Immature natural killer cell (primary cell): ENCODE measurements at regions not wholly inside any gene's neighbourhood (a gene's known extent, or its start where the extent isn't known, plus 50 kb on each side); places are given as distances from the start of the nearest gene placed in this dataset.

ENCODE experiments used
- DNase-seq, 3 donors: peaks; one replicate each; pipeline ENCODE4 v3.0.0; 2022; ENCODE audit warnings: mixed read lengths in 1 of 3
- H3K27ac Mint-ChIP-seq, 6 donors: one replicate each; pipeline ENCODE4 v1.8.0; 2020; ENCODE audit warnings: mixed read lengths in 6 of 6, mild to moderate bottlenecking in 5 of 6, inconsistent platforms in 4 of 6, moderate library complexity in 3 of 6
- H3K27me3 Mint-ChIP-seq, 3 donors: one replicate each; pipeline ENCODE4 v1.8.0; 2020 to 2021; ENCODE audit warnings: low read depth in 3 of 3, mild to moderate bottlenecking in 3 of 3, mixed read lengths in 3 of 3, moderate library complexity in 3 of 3, inconsistent platforms in 1 of 3
- H3K36me3 Mint-ChIP-seq, 3 donors: one replicate each; pipeline ENCODE4 v1.8.0; 2020; ENCODE audit warnings: mixed read lengths in 3 of 3, inconsistent platforms in 2 of 3, mild to moderate bottlenecking in 2 of 3
- H3K4me1 Mint-ChIP-seq, 2 donors: one replicate each; pipeline ENCODE4 v1.8.0; 2020; ENCODE audit warnings: inconsistent platforms in 2 of 2, mild to moderate bottlenecking in 2 of 2, mixed read lengths in 2 of 2, moderate library complexity in 1 of 2
- H3K4me3 Mint-ChIP-seq, 5 donors: one replicate each; pipeline ENCODE4 v1.8.0; 2020; ENCODE audit warnings: mild to moderate bottlenecking in 5 of 5, mixed read lengths in 5 of 5, inconsistent platforms in 3 of 5, moderate library complexity in 3 of 5
- H3K9me3 Mint-ChIP-seq, 6 donors: one replicate each; pipeline ENCODE4 v1.8.0; 2020; ENCODE audit warnings: mild to moderate bottlenecking in 6 of 6, mixed read lengths in 6 of 6, inconsistent platforms in 4 of 6, moderate library complexity in 3 of 6

DNA sequence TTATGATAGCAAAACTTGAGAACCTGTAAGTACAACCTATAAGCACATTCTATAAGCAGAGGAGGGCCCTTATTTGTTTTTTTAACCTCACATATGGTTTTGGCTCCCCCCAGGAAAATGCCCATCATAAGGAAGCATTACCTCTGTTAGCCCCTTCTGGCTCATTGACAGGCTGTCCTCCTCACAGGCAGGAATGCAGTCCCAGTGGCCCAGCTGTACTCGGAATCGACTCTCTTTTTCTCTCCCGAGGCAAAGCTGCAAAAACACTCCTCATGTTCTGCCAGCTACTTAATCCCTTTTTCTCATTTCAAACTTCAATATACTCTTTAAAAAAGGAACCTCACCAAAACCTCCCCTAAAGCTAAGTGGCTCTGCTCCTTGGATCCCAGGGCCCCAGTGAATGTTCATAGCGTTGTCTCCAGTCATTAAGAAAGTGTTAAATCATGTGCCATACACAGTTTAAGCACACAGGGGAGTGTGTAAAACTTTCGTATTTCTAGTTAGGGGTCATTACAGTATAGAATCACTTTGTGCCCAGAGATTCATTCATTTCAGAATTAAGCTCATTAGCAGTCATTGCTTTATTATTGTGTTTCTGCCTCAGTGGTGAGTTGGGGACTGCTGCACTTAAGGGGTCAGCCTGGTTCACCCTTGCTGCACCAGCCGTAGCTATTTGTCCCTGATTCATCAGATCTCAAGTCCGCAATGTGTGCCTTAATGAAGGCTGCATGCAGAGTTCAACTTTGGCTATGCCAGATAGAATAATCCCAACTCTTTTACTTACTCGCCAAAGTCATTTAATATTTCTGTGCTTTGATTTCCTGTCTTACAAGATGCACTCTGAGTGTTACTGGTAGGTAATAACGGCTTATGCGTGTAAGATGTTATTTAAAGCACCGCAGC, 57.6 kb downstream of the JRKL start:
- Mint-ChIP-seq H3K9me3 (no peaks in the 10 kb centered on the region), H3K4me3 (no peak overlapping the region), H3K36me3 (no peaks in the 10 kb centered on the region), H3K4me1 (no peaks in the 10 kb centered on the region), H3K27me3 (peaks cover 0 to 7% (median 5%) of the 10 kb centered on the region in 3 donors), H3K27ac (no peak overlapping the region)
- no peak for DNase-seq

DNA sequence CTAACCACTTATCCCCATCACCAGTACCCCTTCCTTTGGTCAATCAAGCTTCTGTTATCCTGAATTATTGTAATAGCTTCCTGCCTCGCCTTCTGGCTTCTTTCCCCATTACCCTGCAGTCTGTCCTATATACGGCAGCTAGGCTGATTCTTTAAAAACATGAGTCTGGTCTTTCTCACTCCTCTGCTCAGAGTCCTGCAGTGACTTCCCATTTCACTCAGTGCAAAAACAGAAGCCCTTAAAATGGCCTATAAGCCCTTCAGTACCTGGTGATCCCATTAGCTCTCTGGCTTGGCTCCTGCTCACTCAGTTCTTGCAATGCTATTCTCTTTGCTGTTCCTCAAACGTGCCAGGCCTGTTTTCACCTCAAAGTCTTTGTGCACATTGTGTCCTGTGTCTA, 58.4 kb downstream of the JRKL start:
- H3K27ac Mint-ChIP-seq: no peak overlapping the region
- peaks cover 0 to 7% (median 5%) of the 10 kb centered on the region in 3 donors for H3K27me3 Mint-ChIP-seq
- no peak overlapping the region for H3K4me3 Mint-ChIP-seq
- H3K4me1 Mint-ChIP-seq: no peaks in the 10 kb centered on the region
- H3K9me3 Mint-ChIP-seq: no peaks in the 10 kb centered on the region
- DNase-seq: no peak
- H3K36me3 Mint-ChIP-seq: no peaks in the 10 kb centered on the region

DNA sequence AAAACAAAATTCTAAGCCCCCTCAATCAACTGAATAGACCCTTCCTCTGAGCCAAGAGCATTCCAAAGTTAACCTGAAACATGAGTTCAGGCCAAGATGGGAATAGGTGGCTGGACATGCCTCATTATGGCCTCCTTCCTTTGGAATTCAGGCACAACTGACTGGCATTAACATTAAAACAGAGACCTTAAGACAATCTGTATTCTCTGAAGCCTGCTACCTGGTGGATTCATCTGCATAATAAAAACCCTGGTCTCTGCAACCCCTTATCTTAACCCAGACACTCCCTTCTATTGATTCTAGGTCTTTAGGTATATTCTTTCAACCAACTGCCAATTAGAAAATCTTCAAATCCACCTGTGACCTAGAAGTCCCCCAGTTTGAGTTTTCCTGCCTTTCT, 66.3 kb downstream of the JRKL start:
- no peak for DNase-seq
- Mint-ChIP-seq H3K4me1 (no peaks in the 10 kb centered on the region), H3K27me3 (peaks cover 0 to 3% (median 0%) of the 10 kb centered on the region in 3 donors), H3K27ac (no peak overlapping the region), H3K9me3 (peaks cover 0 to 3% (median 0%) of the 10 kb centered on the region in 6 donors), H3K4me3 (no peak overlapping the region), H3K36me3 (no peaks in the 10 kb centered on the region)

DNA sequence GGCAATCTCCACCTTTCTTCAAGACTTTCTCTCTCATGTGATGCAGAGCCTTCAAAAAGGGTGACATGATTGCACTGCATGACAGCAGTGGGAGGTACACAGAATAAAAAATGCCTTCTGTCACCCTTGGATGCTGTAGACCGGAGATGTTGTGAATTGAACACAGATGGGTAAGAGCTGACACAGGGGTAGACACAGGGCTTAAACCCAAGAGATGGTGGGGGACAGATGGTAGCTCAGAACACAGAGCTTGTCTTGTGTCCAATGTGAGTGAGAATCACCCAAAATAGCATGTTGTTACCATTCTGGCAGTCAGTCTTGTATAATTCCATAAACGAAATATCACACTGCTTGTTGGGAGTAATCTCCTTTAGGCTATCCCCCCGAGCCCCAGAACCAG, 69.9 kb downstream of the JRKL start:
- peaks cover 5 to 7% of the 10 kb centered on the region in 2 donors for H3K4me1 Mint-ChIP-seq
- no peak for DNase-seq
- peaks cover 0 to 3% (median 0%) of the 10 kb centered on the region in 6 donors for H3K9me3 Mint-ChIP-seq
- H3K27me3 Mint-ChIP-seq: peaks cover 0 to 8% (median 2%) of the 10 kb centered on the region in 3 donors
- no peak overlapping the region for H3K27ac Mint-ChIP-seq
- no peaks in the 10 kb centered on the region for H3K36me3 Mint-ChIP-seq
- no peak overlapping the region for H3K4me3 Mint-ChIP-seq

DNA sequence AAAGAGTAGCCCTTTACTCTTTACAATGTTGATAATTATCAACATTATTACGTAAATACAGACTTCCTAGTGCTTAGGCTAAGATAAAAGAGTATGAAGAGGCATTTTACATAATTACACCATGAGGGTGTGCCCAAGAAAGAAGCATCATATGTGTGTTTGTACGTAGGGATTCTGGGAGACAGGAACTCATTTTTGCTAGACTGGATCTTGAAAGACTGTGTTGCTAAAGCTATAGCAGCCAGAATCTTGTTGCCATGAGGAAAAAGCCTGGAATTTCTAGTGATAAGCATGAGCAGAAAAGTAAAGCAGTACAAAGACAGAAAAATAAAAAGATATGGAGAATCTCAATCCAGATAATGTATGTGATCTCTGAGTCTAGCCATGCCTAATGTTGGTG, 72.1 kb downstream of the JRKL start:
- Mint-ChIP-seq H3K4me3 (no peak overlapping the region), H3K36me3 (no peaks in the 10 kb centered on the region), H3K27me3 (peaks cover 0 to 6% (median 2%) of the 10 kb centered on the region in 3 donors), H3K9me3 (no peaks in the 10 kb centered on the region), H3K4me1 (peaks cover 5 to 7% of the 10 kb centered on the region in 2 donors), H3K27ac (no peak overlapping the region)
- no peak for DNase-seq

DNA sequence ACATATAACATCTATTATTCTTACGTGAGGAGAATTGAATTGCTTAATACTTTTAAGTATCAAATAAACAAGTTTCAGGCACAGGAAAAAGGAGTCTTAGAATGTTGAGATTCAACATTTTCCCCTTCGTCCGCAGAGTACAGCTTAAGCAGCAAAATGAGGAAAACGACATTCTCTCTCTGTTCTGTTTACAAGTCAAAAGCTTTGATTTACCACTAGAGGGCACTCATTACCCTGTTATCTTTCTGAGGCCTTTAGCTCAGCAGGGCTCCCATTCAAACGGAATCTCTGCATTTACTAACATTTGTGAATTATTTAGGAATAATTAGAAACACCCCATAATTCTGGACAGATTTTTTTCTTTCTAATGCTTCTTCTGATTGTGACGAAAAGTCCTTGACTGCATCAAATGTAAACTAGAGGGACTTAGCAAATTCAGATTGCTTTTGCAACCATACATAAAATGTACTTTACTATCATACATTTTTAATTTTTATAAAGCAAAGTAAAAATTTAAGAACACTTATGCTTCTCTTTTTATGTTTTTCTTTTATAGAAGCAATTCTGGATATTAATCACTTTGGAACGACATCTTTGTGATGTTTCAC, 75.0 kb downstream of the JRKL start:
- Mint-ChIP-seq H3K27me3 (peaks cover under 1 to 14% (median 2%) of the 10 kb centered on the region in 3 donors), H3K4me3 (peak overlapping the region in 2 of 5 donors; percentile 62 to 63), H3K36me3 (no peaks in the 10 kb centered on the region), H3K4me1 (peaks cover 5 to 7% of the 10 kb centered on the region in 2 donors), H3K9me3 (no peaks in the 10 kb centered on the region), H3K27ac (no peak overlapping the region)
- DNase-seq: peak; percentile 26 to 42 (median 28)

DNA sequence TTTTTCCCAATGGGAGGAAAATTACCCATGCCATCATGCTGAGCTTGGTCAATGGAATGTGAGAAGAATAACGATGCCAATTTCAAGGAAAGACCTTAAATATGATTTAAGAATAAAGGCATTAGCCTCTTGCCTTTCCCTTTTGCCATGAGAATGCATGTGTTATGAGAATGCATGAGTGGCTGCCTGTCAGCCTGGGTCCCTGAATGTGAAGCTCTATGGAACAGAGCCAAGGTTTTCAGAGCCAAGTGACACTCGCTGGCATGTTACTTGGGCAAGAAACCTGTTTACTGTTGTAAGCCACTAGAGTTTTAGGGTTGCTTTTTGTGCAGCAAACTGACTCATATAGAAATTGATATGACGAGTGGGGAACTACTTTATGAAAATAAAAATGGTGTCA, 75.7 kb downstream of the JRKL start:
- peaks cover 5 to 7% of the 10 kb centered on the region in 2 donors for H3K4me1 Mint-ChIP-seq
- no peak overlapping the region for H3K27ac Mint-ChIP-seq
- no peak for DNase-seq
- H3K27me3 Mint-ChIP-seq: peaks cover 2 to 14% (median 3%) of the 10 kb centered on the region in 3 donors
- no peaks in the 10 kb centered on the region for H3K36me3 Mint-ChIP-seq
- no peaks in the 10 kb centered on the region for H3K9me3 Mint-ChIP-seq
- no peak overlapping the region for H3K4me3 Mint-ChIP-seq

DNA sequence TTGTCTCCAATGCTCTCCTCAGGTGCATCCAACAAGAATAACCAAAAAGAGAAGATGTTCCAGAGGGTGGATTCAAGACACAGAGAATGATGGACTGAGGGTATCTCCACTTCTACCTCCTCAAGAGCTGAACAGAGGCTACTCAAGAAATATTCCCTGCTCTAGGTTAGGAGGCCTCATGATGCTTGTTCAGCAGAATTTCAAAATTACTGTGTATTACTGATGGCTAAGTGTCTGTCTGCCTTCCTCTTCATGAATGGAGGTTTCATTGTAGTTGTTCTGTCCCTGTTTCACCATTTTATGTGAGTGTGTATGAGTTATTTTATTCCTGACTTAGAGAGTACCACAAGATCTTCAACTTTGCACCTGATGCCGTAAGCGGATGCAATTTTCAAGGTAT, 76.8 kb downstream of the JRKL start:
- Mint-ChIP-seq H3K9me3 (no peaks in the 10 kb centered on the region), H3K27me3 (peaks cover 2 to 11% (median 3%) of the 10 kb centered on the region in 3 donors), H3K4me3 (no peak overlapping the region), H3K4me1 (peaks cover 5 to 7% of the 10 kb centered on the region in 2 donors), H3K36me3 (no peaks in the 10 kb centered on the region), H3K27ac (no peak overlapping the region)
- no peak for DNase-seq

DNA sequence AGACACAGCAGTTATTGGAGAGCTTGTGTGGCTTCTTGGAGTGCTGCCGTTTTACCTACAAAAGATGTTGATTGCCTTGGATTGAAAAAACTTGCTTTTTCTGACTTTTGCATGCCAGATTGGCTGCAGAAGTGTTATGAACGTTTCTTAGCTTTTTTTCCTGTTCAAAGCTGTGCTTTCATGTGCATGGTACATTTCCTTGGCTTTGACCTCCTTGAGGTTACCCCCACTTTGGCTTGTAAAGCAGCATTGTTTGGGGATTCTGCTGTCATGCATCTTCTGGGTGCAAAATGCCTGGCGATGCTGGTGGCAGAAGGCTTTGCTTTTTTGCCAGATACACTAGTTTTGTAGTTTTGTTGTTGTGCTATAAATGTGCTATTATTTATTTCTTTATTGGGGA, 80.0 kb downstream of the JRKL start:
- peaks cover 0 to under 1% of the 10 kb centered on the region in 2 donors for H3K4me1 Mint-ChIP-seq
- DNase-seq: no peak
- no peak overlapping the region for H3K27ac Mint-ChIP-seq
- no peak overlapping the region for H3K4me3 Mint-ChIP-seq
- H3K36me3 Mint-ChIP-seq: peaks cover 0 to 6% (median 4%) of the 10 kb centered on the region in 3 donors
- peaks cover 0 to 14% (median 7%) of the 10 kb centered on the region in 6 donors for H3K9me3 Mint-ChIP-seq
- peaks cover 0 to 19% (median 7%) of the 10 kb centered on the region in 3 donors for H3K27me3 Mint-ChIP-seq

DNA sequence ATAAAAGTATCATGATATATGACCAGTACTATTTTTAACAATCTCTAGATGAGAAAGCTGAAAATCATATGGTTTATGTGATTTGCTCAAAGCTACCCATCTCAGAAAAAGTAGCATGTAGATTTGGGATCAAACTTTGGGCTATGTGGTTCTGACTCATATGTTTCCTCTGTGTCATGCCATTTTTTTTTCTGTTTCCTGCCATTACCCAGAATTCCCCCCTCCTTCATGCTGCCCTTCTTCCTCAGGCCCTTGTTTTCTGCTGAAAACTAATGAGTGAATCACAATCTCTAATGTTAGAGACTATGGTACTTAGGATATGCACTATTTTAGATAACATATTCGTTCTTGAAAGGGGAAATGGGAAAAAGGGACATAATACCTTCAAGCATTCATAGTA, 80.7 kb downstream of the JRKL start:
- DNase-seq: no peak
- no peak overlapping the region for H3K27ac Mint-ChIP-seq
- peaks cover 3 to 21% (median 9%) of the 10 kb centered on the region in 6 donors for H3K9me3 Mint-ChIP-seq
- peaks cover 0 to 19% (median 7%) of the 10 kb centered on the region in 3 donors for H3K27me3 Mint-ChIP-seq
- peaks cover 0 to 6% (median 6%) of the 10 kb centered on the region in 3 donors for H3K36me3 Mint-ChIP-seq
- H3K4me1 Mint-ChIP-seq: no peaks in the 10 kb centered on the region
- H3K4me3 Mint-ChIP-seq: no peak overlapping the region

DNA sequence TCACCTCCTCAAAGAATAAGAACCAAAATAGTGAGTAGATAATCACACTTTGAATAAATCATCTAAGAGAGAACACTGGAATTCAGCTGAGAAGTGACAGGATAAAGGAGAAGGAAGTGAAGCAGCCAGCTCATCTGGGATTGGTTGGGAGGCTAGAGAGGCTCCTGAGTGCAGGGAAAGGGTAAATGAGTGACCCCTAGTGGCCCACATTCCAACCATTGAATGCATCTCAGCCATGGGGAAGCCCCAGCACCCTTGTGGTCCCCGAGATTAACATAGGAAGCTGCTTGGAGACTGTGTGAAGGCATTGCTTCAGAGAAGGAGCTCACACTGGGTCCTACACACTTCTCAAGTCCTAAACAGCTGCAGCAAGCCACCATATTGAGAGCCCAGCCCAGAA, 82.3 kb downstream of the JRKL start:
- no peak overlapping the region for H3K27ac Mint-ChIP-seq
- no peak overlapping the region for H3K4me3 Mint-ChIP-seq
- DNase-seq: no peak
- H3K4me1 Mint-ChIP-seq: no peaks in the 10 kb centered on the region
- H3K9me3 Mint-ChIP-seq: peaks cover 3 to 32% (median 9%) of the 10 kb centered on the region in 6 donors
- H3K36me3 Mint-ChIP-seq: peaks cover 0 to 6% (median 6%) of the 10 kb centered on the region in 3 donors
- H3K27me3 Mint-ChIP-seq: peaks cover 0 to 19% (median 7%) of the 10 kb centered on the region in 3 donors

DNA sequence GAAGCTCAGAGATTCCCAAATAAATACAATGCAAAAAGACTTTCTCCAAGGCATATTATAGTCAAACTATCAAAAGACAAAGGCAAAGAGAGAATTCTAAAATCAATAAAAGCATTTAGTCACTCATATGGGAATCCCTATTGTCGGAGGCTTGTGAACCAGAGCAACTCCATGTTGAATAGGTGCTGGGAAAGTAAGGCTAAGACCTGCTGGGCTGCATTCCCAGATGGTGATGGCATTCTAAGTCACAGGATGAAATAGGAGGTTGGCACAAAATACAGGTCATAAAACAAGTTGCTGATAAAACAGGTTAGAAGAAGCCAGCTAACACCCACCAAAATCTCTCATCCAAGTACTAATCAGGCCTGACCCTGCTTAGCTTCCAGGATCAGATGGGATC, 84.5 kb downstream of the JRKL start:
- Mint-ChIP-seq H3K9me3 (peaks cover 3 to 39% (median 9%) of the 10 kb centered on the region in 6 donors), H3K27ac (no peak overlapping the region), H3K4me3 (no peak overlapping the region), H3K27me3 (peaks cover 0 to 11% (median 9%) of the 10 kb centered on the region in 3 donors), H3K4me1 (no peaks in the 10 kb centered on the region), H3K36me3 (peaks cover 0 to 6% (median 6%) of the 10 kb centered on the region in 3 donors)
- no peak for DNase-seq

DNA sequence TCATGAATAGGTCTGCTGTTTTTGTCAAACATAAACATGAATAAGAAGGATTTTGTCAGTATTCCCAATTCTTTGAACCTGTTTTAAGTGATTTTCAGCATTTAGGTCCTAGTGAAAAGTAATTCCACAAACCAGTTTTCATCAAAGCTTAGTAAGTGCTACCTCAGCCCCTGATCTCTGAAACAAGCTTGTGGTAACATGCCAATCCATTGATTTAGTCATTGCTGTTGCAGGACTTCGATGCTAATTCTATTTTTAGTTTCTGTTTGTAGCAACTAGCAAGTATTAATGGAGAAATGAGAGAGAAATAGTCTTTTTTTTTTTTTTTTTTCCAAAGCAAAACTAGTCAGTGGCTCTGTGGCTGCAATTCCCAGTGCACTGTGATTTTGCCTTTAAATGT, 91.4 kb downstream of the JRKL start:
- H3K9me3 Mint-ChIP-seq: peaks cover 0 to 14% (median 0%) of the 10 kb centered on the region in 6 donors
- no peaks in the 10 kb centered on the region for H3K36me3 Mint-ChIP-seq
- peaks cover 0 to 2% (median 0%) of the 10 kb centered on the region in 3 donors for H3K27me3 Mint-ChIP-seq
- H3K4me3 Mint-ChIP-seq: no peak overlapping the region
- H3K4me1 Mint-ChIP-seq: no peaks in the 10 kb centered on the region
- no peak for DNase-seq
- H3K27ac Mint-ChIP-seq: no peak overlapping the region

DNA sequence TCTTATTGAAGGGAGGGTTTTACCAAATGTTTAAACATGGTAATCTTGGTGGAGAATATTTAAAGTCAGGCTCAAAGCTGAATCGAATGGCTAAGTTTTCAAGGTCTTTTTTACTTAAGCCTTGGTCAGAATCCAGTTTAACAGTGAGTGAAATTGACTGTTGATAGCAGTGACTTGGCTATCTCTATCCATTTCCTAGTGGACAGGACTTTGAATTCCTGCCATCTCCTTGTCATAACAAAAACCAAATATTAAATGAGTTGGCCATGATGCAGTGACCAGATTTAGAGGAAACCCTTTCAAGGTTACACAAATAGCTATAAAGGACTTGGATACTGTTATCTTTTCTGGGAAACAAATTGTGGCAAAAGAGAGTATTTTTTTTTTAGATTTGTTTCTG, 92.0 kb downstream of the JRKL start:
- Mint-ChIP-seq H3K27me3 (peaks cover 0 to 2% (median 0%) of the 10 kb centered on the region in 3 donors), H3K27ac (no peak overlapping the region), H3K4me1 (no peaks in the 10 kb centered on the region), H3K4me3 (no peak overlapping the region), H3K36me3 (no peaks in the 10 kb centered on the region), H3K9me3 (peaks cover 0 to 13% (median 0%) of the 10 kb centered on the region in 6 donors)
- DNase-seq: no peak
